OCI-LY1 (cell line): ENCODE measurements at regions not wholly inside any gene's neighbourhood (a gene's known extent, or its start where the extent isn't known, plus 50 kb on each side); places are given as distances from the start of the nearest gene placed in this dataset.

Source experiments
- H2AFZ ChIP-seq: fragments of 200-600 bp; sonication (generic), shearing (Covaris generic); 2 replicates; pipeline ENCODE4 v1.6.0; 2014; ENCODE audit warnings: antibody characterized with exemption, mild to moderate bottlenecking, low read length
- H3F3A ChIP-seq: fragments of 200-600 bp; sonication (generic), shearing (Covaris generic); 2 replicates; pipeline ENCODE4 v1.6.0; 2014; ENCODE audit warnings: mild to moderate bottlenecking, antibody characterized with exemption, low read length, moderate library complexity; ENCODE audit not compliant: insufficient read depth
- H3K27ac ChIP-seq: fragments of 200-600 bp; sonication (generic); 2 replicates; pipeline ENCODE4 v1.5.1; 2014; ENCODE audit warnings: low read length, mixed run types, mild to moderate bottlenecking, low read depth; ENCODE audit not compliant: poor library complexity, severe bottlenecking
- H3K27me3 ChIP-seq: fragments of 200-600 bp; sonication (generic); 2 replicates; pipeline ENCODE4 v1.6.0; 2014; ENCODE audit warnings: antibody characterized with exemption, mild to moderate bottlenecking, low read length, moderate library complexity; ENCODE audit not compliant: insufficient read depth
- H3K36me3 ChIP-seq: fragments of 200-600 bp; sonication (generic); 2 replicates; pipeline ENCODE4 v1.6.1; 2014; ENCODE audit warnings: mild to moderate bottlenecking, antibody characterized with exemption, low read length, moderate library complexity, mixed read lengths; ENCODE audit not compliant: insufficient read depth
- H3K4me1 ChIP-seq: fragments of 200-600 bp; sonication (generic); 2 replicates; pipeline ENCODE4 v1.5.1; 2014; ENCODE audit warnings: mild to moderate bottlenecking, low read length, moderate library complexity; ENCODE audit not compliant: insufficient read depth, severe bottlenecking
- H3K4me2 ChIP-seq: fragments of 200-600 bp; sonication (generic), shearing (Covaris generic); 2 replicates; pipeline ENCODE4 v1.6.1; 2014; ENCODE audit warnings: low read length
- H3K4me3 ChIP-seq: fragments of 200-600 bp; sonication (generic); 2 replicates; pipeline ENCODE4 v1.5.1; 2014; ENCODE audit warnings: low read length, low read depth, mild to moderate bottlenecking, mixed read lengths; ENCODE audit not compliant: poor library complexity, severe bottlenecking
- H3K79me2 ChIP-seq: fragments of 200-600 bp; shearing (Covaris generic); 2 replicates; pipeline ENCODE4 v1.6.1; 2016; ENCODE audit warnings: mixed run types, low read length, mixed read lengths; ENCODE audit not compliant: insufficient read depth
- H3K9ac ChIP-seq: fragments of 200-600 bp; sonication (generic), shearing (Covaris generic); 2 replicates; pipeline ENCODE4 v1.6.1; 2014; ENCODE audit warnings: mild to moderate bottlenecking, low read length, mixed read lengths
- H3K9me2 ChIP-seq: fragments of 200-600 bp; sonication (generic), shearing (Covaris generic); 2 replicates; pipeline ENCODE4 v1.6.1; 2014; ENCODE audit warnings: low read depth, mild to moderate bottlenecking, low read length, mixed read lengths
- H3K9me3 ChIP-seq: fragments of 200-600 bp; shearing (Covaris generic); 2 replicates; pipeline ENCODE4 v1.6.1; 2014; ENCODE audit warnings: low read length, mixed read lengths
- H4K20me1 ChIP-seq: fragments of 200-600 bp; sonication (generic), shearing (Covaris generic); 2 replicates; pipeline ENCODE4 v1.6.0; 2016; ENCODE audit warnings: mild to moderate bottlenecking, low read length; ENCODE audit not compliant: insufficient read depth
- CTCF ChIP-seq: fragments of 200-600 bp; sonication (generic), shearing (Covaris generic); IDR thresholded peaks from 2 replicates; pipeline ENCODE4 v1.5.1; 2017; ENCODE audit warnings: mild to moderate bottlenecking, antibody characterized with exemption, low read length, moderate library complexity, mixed read lengths
- EZH2 ChIP-seq: fragments of 200-600 bp; sonication (generic), shearing (Covaris generic); IDR thresholded peaks from 2 replicates; pipeline ENCODE4 v1.8.0; 2017; ENCODE audit warnings: borderline replicate concordance, mixed run types, mild to moderate bottlenecking, antibody characterized with exemption, low read length, moderate library complexity, mixed read lengths

GRCh38 chr13:90680826-90681225 lies 666.7 kb upstream of the MIR17HG start:
- Histone ChIP-seq H3K9me2 (no peaks in the 10 kb centered on the region), H3K4me2 (no peak overlapping the region), H2AFZ (no peak overlapping the region), H3F3A (no peaks in the 10 kb centered on the region), H3K4me1 (no peaks in the 10 kb centered on the region), H3K27me3 (no peaks in the 10 kb centered on the region), H4K20me1 (no peaks in the 10 kb centered on the region), H3K9me3 (no peaks in the 10 kb centered on the region), H3K4me3 (no peak overlapping the region), H3K27ac (no peak overlapping the region), H3K36me3 (no peaks in the 10 kb centered on the region), H3K79me2 (no peaks in the 10 kb centered on the region), H3K9ac (no peak overlapping the region)
- TF ChIP-seq CTCF: no peak
- TF ChIP-seq EZH2: no peak

DNA sequence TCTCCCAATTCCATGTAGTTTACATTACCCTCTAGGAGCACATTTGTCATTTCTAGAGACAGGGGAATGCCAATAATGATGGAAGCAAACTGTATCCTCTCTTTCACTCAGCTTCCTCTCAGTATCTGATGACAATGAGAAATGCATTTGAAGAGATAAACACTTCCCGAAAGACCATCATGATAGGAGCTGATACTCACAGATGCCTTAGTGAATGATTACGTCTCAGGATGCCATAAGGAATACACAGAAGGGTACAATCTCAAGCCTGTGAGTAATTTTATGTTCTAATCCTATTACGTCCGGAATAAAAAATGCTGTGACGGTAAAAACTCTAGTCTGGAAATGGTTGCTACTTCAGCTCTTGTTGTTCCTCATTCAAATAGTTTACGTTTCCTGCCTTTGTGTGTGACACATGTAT lies 663.8 kb upstream of the MIR17HG start:
- Histone ChIP-seq H4K20me1 (no peaks in the 10 kb centered on the region), H3F3A (no peaks in the 10 kb centered on the region), H2AFZ (no peak overlapping the region), H3K79me2 (no peaks in the 10 kb centered on the region), H3K9ac (no peak overlapping the region), H3K4me2 (no peak overlapping the region), H3K4me3 (no peak overlapping the region), H3K9me2 (no peaks in the 10 kb centered on the region), H3K4me1 (no peaks in the 10 kb centered on the region), H3K27me3 (no peaks in the 10 kb centered on the region), H3K27ac (no peak overlapping the region), H3K9me3 (no peaks in the 10 kb centered on the region), H3K36me3 (no peaks in the 10 kb centered on the region)
- TF ChIP-seq CTCF: no peak
- no peak for TF ChIP-seq EZH2

GRCh38 chr13:90686442-90686841 lies 661.0 kb upstream of the MIR17HG start:
- H3K9ac ChIP-seq: no peak overlapping the region
- no peaks in the 10 kb centered on the region for H3K9me3 ChIP-seq
- H3K36me3 ChIP-seq: no peaks in the 10 kb centered on the region
- H3K4me2 ChIP-seq: no peak overlapping the region
- H3K27me3 ChIP-seq: no peaks in the 10 kb centered on the region
- no peak overlapping the region for H3K27ac ChIP-seq
- TF ChIP-seq EZH2: no peak
- no peaks in the 10 kb centered on the region for H3K9me2 ChIP-seq
- H3K79me2 ChIP-seq: no peaks in the 10 kb centered on the region
- H3F3A ChIP-seq: no peaks in the 10 kb centered on the region
- H3K4me1 ChIP-seq: no peaks in the 10 kb centered on the region
- no peak overlapping the region for H2AFZ ChIP-seq
- no peak overlapping the region for H3K4me3 ChIP-seq
- H4K20me1 ChIP-seq: no peaks in the 10 kb centered on the region

DNA sequence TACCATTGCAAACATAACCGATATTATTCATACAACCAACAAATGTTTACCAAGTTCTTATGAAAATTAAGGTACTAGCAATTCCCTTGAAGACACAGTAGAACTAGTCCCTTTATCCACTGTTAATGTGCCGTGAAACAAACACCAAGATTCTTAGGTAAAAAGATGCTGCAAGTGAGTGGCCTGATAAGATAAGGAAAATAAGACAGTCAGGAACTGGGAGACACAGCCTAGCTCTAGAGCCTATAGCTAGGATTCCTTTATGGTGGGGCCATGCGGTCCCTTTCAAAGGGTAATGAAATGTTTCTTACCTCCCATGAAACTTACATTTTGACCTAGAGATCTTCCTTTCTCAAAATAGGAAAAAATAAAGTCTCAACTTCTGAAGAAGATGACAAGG lies 658.4 kb upstream of the MIR17HG start:
- H3K79me2 ChIP-seq: no peaks in the 10 kb centered on the region
- TF ChIP-seq CTCF (no peak), EZH2 (no peak)
- no peaks in the 10 kb centered on the region for H3K9me3 ChIP-seq
- no peak overlapping the region for H2AFZ ChIP-seq
- H3K36me3 ChIP-seq: no peaks in the 10 kb centered on the region
- no peak overlapping the region for H3K27ac ChIP-seq
- H3K9ac ChIP-seq: no peak overlapping the region
- H3K4me2 ChIP-seq: no peak overlapping the region
- H4K20me1 ChIP-seq: no peaks in the 10 kb centered on the region
- no peaks in the 10 kb centered on the region for H3K4me1 ChIP-seq
- H3K27me3 ChIP-seq: no peaks in the 10 kb centered on the region
- no peaks in the 10 kb centered on the region for H3F3A ChIP-seq
- no peak overlapping the region for H3K4me3 ChIP-seq
- H3K9me2 ChIP-seq: no peaks in the 10 kb centered on the region
